ENCODE measurements at regions not wholly inside any gene's neighbourhood (a gene's known extent, or its start where the extent isn't known, plus 50 kb on each side); places are given as distances from the start of the nearest gene placed in this dataset.
A peak's percentile ranks its signal among the peaks of the same experiment; 100 is the strongest.

DNA sequence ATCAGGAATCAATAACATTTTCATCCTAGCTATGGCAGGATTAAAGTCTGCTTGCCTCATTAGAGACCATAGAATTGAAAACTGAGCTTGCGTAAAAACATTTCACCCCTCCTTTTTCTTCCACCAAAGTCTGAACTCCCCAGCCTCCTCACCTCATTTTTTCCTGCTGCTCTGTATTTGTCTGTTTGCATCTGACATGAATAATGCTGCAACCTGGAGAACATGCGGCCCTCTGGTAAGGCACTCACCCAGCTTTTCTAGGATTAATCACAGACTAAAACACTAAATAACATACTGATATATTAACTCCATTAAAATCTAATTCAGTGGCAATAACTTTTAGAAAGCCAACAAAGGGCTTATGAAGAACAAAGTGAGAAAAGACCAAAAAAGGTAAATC, 677.7 kb upstream of the NRSN1 start:
- DNase-seq: no peak

DNA sequence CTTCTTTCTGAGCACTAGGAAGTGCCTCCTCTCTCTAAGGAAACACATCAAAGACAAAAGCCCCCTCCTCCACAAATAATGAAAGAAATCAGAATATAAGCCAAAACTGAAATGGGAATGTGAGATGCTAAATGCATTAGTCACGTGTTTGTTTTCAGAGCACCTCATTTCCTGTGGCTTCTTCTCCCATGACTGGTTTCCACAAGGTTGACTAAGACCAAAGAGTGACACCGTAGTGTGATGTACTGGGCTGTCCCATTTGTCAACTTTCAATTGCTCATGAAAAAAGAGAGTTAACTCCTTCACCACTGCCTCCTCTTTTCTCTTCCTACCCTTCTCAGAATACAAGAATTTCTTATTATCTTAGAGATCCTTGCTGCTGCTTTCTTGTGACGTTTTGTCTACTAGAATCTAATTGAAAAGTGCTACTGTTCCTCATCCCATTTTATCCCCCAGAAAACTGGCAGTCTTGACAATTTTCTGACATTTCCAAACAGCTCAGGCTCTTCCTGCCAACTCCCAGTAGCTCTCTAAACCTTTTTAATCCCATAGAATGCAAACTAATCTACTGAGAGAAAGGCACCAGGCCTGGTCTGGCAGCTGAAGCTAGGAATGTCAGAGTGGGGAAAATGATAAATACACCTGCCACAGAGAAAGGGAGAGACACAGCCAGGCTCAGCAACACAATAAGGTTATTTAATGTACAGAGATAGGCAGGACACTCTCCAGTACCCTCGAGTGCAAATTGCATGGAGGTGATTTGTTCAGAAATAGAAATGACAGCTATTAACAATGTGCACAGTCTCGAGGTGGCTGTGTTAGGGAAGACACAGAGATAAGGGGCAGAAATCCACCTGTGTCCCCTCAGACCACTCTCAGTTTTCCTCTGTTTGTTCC, 671.7 kb upstream of the NRSN1 start:
- no peak for DNase-seq

DNA sequence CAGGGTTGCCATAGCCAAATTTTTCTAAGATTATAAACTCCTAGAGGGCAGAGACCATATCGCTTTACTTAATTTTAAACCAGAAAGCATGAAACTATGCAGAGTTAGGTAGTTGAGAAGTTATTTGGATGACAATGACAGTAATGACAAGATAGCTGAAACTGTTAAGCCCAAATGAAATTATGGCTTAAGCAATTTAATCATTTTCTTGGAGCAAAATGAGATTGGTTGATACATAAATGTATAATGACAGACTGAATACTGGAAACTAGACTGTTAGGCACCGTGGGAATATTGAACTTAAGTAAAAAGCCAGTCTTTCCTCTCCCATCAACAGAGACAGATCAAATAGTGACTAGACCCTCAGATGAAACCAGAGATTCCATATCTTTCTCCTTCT, 670.3 kb upstream of the NRSN1 start:
- DNase-seq: no peak

DNA sequence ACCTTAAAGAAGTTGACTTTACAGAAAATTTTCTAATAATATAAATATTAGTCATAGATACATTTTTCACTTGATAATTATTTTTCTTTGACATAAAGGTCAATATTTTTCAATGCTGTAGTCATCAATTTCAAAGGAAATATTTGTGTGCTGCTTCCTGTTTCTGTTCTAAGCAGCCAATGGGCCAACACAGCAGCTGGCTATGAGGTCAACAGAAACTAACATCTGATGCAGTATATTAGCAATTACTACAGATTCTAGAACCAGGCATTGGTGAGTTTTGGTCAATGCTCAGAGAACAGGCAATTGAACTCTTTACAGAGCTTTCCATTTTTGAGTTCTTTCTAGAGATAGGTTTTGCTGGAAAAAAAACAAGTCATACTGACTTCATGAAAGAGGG, 669.6 kb upstream of the NRSN1 start:
- DNase-seq: no peak

DNA sequence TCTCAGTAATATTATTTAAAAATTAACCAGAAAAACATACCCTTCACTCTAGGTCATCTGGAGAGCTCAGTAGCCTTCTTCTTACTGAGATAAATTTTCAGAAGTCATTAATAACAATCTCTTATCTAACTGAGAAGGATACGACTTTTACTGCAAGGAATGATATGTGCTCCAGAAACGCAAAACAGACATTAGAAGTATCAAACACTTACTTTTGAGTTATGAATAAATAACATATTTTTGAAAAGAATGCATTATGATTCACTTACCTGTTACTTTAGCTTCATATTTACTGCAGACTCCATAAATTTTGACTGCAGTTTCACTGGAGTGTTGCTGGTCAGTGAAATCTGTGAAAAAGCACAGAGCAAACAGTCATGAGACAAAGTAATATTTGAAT, 668.7 kb upstream of the NRSN1 start:
- no peak for DNase-seq

DNA sequence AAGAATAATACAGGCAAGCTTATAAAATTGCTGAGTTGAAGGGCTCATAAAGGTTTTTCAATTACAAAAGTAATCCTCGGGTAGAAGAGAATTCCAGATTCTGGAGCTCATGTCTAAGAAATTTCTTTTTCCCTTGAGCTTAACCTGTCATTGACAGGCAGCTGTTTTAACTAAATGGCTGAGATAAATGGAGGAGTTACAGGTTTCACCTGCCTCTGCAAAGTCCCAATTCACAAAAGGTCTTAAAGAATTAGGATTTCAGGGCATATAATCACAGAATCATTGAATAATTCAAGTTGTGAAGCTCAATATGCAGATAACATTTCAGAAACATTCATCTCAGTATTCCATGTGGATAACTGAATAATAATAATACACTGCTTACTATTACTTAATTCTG, 660.1 kb upstream of the NRSN1 start:
- DNase-seq: no peak

DNA sequence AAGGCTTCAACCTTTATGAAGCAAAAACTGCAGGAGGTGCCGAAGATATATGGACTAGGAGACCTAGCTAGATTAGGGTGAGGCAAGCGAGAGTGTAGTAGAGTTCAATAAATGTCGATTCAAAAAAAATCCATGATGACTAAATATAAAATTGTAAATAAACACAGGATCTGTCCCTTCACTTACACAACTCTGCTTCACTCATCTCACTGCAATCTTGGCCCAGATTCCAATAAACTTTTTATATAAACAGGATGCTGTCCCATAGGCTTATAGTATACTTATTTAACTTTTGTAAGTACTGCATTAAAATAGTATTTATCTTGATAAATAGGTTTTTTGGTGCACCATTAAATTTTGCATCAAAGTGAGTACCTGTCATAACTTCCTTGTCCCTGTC, 648.4 kb upstream of the NRSN1 start:
- no peak for DNase-seq

DNA sequence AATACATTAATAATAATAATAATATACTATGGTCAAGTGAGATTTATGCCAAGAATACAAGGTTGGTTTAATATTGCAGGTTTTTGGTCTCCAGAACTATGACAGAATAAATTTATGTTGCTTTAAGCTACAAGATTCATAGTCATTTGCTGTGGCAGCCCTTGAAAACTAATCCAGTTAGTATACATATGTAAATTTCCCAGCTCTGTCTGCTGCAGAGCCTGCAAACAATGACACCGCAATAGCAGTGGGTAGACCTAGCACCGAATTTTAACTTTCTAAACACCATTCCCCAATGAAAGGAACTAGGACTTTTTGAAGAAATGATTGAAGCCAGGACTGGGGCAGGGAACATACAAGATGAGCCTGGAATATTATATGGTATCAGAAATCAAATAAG, 647.7 kb upstream of the NRSN1 start:
- no peak for DNase-seq

DNA sequence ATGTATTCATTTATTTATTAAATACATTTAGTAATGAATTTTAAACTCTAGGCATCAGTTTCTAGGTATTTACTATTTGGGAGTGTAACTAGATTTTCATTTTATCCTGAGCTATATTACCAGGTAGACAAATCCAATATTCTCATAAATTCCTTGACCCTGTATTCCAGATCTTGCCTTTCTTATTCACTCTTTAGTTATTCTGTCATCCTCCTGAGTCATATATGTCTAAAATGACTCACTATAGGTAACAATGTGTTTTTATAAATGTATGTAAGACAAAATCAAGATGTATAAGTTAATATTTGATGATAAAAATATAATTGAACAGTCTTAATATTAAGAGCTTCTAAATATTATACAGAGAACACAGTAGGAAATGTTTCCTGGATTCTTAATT, 642.1 kb upstream of the NRSN1 start:
- DNase-seq: no peak

DNA sequence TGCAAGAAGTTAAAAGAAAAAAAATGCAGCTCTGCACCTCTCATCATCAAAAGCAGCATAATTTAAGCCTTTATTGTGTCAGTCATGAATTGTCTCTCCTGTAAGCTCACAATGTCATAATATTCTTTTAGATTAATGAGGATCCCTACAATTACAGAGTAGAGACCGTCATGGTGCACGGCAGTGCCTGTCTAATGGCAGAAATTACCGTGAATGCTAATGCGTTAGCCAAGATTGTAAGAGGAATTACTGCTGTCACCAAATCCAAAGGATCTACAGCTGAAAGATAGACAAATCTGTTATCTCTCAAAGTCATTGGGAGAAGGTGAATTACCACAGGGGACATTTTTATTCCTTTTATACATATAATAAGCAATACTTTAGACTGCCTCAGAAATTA, 631.6 kb upstream of the NRSN1 start:
- no peak for DNase-seq

DNA sequence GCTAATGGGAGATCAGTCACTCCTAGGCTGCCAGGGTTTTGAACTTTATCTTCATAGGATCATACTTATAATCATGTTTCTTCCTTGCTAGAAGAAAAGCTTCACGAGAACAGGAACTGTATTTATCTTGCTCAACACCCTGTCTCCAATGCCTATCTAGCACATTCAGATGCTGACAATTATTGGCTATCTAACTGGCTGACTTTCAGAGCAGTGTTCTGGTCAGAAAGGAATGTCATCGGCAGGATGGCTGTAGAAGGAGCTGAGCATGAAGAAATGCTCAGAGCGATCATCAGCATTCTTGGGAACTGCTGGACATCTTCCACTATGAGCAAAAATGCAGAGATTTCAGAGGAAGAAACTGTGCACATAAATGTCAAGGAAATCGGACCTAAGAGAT, 628.0 kb upstream of the NRSN1 start:
- DNase-seq: no peak

DNA sequence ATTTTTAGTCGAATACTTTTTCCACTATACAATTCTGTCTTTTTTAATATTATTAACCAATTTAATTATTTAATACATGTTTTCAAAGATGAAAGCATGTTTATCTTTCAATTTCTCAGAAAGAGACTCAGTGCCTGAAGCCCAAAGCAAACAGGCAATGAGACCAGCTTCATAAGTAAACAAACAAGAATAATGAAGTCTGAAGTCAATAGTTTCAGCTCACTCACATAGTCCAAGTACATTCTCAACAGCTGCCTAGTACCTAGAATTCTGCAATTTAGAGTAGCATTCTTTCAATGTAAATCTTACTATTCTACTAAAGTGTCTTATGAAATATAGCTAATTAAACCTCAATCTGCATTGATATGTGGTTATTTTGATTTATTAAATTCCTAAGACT, 626.5 kb upstream of the NRSN1 start:
- no peak for DNase-seq

DNA sequence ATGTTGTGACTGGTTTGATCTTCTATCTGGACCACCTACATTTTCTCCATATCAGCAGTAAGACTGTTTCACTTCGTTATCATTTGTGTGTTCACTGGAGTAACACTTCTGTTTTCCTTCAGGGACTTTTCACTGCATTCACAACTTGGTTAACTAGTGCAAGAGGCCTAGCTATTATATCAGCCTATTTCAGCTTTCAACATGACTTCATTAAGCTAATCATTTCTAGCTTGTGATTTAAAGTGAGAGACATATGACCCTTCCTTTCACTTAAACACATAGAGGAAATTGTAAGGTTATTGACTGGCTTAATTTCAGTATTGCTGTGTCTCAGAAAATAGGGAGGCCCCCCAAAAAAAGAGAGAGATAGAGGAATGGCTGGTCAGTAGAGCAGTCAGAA, 622.8 kb upstream of the NRSN1 start:
- no peak for DNase-seq

DNA sequence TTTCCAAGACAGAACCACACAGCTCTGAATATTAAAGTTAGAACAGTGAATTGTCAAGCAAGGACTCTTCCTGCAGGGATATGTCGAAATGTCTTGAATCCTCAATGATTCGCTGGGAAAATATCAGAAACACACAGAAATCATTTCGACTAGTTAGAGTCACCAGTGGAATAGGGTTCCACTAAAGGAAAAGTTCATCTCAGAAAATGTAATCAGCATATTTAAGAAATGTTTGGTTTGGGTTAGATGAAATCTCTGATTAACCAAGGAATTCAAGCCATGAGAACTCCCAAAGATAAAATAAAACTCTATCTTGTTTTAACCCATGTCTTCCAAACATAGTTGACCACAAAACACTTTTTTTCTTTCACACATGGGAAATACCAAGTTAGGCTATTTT, 621.0 kb upstream of the NRSN1 start:
- DNase-seq: no peak

DNA sequence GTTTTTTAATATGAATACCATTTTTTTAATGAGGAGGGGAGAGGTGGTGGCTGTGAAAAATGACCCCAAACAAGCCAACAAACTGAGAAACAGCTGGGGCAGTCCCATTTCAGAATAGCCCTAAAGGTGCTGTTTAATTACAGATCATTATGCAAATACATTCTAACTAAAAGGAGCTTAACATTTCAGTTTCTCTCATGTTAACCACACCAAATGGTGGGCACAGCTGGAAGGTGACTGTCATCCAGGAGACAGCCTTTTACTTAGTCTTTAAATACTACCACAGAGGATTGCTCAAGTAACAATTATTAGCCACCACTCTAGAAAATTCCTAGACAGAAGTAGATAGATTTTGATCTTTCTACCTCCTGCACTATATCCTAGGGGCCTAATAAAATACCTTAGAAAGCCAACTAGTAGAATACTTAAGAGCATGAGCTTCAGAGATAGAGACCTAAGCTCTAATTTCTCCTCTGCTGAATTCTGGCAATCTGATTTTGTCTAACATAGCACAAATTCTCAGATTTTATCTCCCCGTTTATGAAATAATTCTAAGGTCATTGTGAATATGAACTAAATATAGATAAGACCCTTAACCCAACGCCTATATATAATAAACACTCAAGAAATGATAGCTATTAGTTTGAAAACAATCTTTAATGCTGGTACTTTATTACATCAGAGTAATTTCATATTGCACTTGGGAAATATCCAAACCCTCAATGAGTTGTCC, 615.1 kb upstream of the NRSN1 start:
- no peak for DNase-seq

DNA sequence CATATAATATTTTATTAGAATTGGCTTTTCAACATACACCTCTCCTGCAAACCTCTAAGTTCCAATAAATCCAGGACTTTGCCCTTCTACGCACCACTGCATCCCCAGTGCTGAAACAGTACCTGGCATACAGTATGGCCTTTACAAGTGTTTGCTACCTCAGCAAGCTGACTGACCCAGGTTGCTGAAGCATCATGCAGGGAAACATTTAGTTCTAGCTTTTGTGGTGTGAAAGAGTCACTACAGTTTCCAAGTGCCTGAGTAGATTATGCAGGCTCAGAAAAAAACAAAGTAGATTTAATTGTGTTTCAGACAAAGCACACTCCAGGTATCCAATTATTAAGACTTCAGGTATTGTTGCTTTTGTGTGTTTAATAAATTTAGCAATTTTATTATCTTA, 614.2 kb upstream of the NRSN1 start:
- no peak for DNase-seq

DNA sequence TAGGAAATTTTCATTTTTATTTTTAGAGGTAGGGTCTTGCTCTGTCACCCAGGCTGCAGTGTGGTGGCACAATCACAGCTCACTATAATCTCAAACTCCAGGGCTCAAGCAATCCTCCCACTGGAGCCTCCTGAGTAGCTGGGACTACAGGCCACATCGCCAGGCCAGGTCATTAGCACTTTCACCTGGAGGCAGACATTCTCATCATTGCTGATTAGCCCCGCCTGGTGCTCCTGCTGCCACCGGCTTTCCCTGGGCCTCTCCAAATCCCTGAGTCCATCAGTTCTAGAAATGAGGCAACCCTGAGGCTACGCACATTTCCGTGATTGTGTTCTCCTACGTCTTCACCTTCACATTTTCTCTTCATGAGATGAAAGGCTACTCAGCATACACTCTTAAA, 607.7 kb upstream of the NRSN1 start:
- DNase-seq: no peak

DNA sequence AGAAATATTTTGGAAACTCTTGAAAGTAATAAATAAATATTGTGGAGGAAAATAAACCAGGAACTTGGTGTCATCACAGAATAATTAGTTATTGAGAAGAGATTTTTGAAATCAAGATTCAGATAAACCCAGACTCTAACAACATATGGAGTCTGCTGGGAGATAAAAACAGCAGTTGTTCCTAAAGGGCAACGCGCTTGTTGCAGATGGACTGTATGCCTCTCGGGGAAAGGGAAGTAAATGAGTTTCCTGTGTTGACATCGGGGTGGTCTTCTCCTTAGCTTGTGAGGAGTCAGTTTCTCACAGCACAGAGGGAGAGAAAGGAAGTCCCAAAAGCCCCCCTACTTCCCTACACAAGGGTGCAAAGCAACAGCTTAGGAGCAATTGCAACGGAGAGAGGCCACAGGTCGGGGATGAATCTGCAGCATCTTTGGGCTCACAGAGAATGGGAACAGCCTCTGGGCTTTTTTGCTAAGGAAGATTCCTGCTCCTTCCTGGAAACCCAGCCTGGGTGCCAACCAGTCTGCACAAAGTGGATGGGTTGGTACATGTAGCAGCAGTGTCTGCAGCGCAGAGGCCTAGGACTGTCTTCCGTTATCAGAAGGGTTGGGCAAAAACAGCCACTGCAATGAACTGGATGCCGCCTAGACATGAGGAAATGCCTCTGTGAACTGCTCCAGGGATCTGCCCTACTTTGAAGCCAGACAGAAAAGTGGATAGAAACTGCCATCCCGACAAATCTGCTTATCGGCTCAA, 603.0 kb upstream of the NRSN1 start:
- DNase-seq: peak; percentile 85 to 88

DNA sequence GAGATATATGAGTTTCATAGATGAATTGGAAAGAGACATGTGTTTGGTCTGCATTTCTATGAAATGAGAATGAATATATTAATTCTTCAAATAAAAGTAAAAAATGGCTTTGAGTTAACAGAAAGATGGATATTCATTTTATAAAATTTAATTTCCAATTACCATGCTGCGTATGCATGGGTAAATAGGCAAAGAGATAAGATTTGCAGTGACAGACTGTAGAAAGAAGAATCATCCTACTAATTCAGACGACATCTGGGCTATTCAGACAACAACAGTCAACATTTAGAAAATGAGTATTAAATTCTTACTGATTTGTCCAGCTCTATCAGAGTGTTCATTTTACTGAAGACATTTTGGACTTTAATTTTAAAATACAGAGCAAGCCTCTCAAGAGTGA, 602.2 kb upstream of the NRSN1 start:
- DNase-seq: no peak

DNA sequence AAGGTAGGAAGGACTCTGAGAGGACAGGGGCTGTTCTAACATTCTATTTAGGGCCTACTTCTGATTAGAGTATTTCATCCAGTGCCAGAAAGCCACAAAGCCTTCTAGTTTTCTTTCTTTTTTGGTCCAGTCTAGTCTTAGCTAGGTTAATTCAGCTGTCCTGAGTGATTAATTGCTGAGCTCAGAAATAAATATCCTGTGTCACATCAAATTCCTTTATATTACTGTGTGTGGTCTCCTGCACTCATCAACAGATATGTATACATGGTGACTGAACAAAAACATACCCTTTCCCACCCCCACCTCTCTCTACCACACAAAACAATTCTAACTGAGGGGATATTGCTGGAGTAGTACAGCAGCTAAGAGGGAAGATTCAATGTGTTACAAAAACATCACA, 601.5 kb upstream of the NRSN1 start:
- DNase-seq: no peak

DNA sequence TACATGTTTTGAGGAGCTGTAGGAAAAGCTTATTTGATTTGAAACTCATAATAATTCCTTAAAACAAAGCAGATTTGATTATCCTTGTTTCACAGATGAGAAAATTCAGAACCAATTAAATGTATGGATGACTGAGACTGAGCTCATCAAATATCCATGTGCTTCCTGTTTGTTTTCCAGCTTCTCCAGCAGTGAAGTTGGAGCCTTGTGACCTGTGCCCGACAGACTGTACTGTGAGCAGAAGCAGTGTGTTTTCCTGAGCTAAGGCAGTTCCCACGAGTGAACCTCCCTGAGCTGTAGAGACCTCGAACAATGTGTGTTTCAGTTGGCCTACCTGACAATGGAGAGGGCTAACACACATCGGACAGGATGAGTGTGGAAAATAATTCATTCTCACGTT, 599.5 kb upstream of the NRSN1 start:
- DNase-seq: no peak

DNA sequence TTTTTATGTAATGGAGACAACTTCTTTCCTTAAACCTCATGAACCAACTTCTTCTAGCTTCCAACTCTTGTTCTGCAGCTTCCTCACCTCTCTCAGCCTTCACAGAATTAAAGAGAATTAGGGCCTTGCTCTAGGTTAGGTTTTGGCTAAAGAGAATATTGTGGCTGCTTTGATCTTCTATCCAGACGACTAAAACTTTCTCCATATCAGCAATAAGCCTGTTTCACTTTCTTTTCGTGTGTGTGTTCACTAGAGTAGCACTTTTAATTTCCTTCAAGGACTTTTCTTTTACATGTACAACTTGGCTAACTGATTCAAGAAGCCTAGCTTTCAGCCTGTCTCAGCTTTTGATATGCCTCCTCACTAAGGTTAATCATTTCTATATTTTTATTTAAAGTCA, 596.1 kb upstream of the NRSN1 start:
- DNase-seq: no peak

DNA sequence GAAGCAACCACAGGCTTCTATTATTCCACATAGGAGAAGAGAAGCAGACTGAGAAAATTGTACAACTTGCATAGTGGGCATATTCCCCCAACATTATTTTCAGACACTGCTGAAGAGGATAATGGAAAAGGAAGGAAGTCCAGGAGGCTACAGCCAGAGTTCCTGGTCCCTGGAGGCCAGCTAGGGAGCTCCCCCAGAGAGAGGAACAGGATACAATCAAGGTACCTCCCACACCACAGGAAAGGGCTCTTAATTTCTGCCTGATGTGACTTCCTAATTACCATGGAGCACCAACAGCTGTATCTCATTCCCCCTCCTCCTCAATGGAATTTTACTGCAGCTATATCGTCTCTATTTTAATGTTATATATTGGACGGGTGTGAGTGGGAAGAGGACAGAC, 594.3 kb upstream of the NRSN1 start:
- peak in 1 of 2 experiments; percentile 12 for DNase-seq

DNA sequence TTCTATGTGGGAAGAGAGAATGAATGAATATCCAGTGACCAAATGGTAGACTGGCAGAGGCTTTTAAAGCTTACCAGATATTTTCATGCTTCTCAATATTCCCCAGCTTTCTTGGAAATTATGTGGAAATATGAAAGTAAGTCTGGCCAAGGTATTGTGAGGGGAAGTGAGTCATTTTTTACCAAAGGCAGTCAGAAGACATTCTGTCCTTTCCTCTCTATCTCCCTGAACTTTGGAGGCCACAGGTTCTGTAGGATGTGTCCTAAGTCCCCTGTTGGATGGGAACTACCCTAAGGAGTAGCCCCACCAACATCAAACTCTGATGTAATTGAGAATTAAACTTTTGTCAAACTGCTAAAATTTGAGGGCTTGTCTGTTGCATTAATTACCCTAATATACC, 593.8 kb upstream of the NRSN1 start:
- no peak for DNase-seq

All from Kasumi-1 (cell line).